Retinal pigment epithelial cell (primary cell): ENCODE measurements at regions not wholly inside any gene's neighbourhood (a gene's known extent, or its start where the extent isn't known, plus 50 kb on each side); places are given as distances from the start of the nearest gene placed in this dataset.

Experiments
- DNase-seq: peaks from one replicate; pipeline ENCODE4 v3.0.0-alpha.2; 2010; ENCODE audit warnings: low read depth
- H3K4me3 ChIP-seq: 2 replicates; pipeline ENCODE4 v1.5.1; 2011; ENCODE audit warnings: mild to moderate bottlenecking, low read length, control low read depth, moderate library complexity
- CTCF ChIP-seq: conservative IDR thresholded peaks from 2 replicates; pipeline ENCODE4 v1.5.1; 2011; ENCODE audit warnings: low read depth, low read length, control low read depth, inconsistent platforms

- DNase-seq, result no peak
- no peak for TF ChIP-seq CTCF
- no peak overlapping the region for H3K4me3 ChIP-seq
Measured at GRCh38 chrX:20913760-20914159, 460.5 kb upstream of the CNKSR2 start.

GRCh38 chrX:20906571-20906970 is 467.6 kb upstream of the CNKSR2 start:
- TF ChIP-seq CTCF, result no peak
- DNase-seq, result no peak
- no peak overlapping the region for H3K4me3 ChIP-seq

- no peak for DNase-seq
Measured at GRCh38 chrX:20884565-20884964, 489.7 kb upstream of the CNKSR2 start.

DNA sequence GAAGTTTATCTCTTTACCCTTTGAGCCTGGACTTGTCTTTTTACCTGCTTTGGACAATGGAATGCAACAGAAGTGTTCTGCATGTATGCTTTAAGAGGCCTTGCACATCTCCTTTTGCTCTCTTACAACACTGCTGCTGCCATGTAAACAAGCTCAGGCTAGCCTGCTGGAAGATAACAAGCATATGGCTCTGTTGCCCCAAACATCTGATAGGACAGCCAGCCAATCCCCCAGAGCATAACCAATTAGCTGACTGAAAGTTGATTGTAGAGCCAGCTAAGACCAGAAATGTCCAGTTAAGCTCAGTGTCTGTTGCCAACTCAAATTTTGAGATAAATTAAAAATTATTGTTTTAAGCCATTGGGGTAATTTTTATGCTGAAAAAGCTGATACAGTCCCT is 510.6 kb upstream of the CNKSR2 start:
- no peak for TF ChIP-seq CTCF
- no peak for DNase-seq
- H3K4me3 ChIP-seq, result no peak overlapping the region

More at GRCh38 chrX:20884565-20884964, 489.7 kb upstream of the CNKSR2 start:
- no peak overlapping the region for H3K4me3 ChIP-seq
- TF ChIP-seq CTCF, result no peak

DNA sequence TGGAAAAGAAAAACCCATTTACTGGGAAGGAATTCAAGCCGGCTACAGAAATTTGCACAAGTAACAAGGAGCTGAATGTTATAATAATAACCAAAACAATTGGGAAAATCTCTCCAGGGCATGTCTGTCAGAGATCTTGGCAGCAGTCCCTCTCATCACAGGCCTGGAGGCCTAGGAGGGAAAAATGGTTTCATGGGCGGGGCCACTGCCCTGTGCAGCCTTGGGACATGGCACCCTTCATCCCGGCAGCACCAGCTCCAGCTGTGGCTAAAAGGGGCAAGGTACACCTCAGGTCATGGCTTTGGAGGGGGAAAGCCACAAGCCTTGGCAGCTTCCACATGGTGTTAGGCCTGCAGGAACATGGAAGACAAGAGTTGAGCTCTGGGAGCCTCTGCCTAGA is 513.1 kb upstream of the CNKSR2 start:
- TF ChIP-seq CTCF, result no peak
- no peak for DNase-seq
- H3K4me3 ChIP-seq, result no peak overlapping the region

- DNase-seq, result no peak
- H3K4me3 ChIP-seq, result no peak overlapping the region
- no peak for TF ChIP-seq CTCF
Measured at GRCh38 chrX:20857746-20858145, 516.5 kb upstream of the CNKSR2 start.

- no peak for DNase-seq
- TF ChIP-seq CTCF, result no peak
- no peak overlapping the region for H3K4me3 ChIP-seq
Measured at GRCh38 chrX:20838477-20838876, 535.7 kb upstream of the CNKSR2 start.
